Thyroid gland (tissue), 4 donors: ENCODE measurements at regions not wholly inside any gene's neighbourhood (a gene's known extent, or its start where the extent isn't known, plus 50 kb on each side); places are given as distances from the start of the nearest gene placed in this dataset.

Source experiments
- DNase-seq, 2 donors: peaks; one replicate each; pipeline ENCODE4 v3.0.0-alpha.2; 2019
- H3K27ac ChIP-seq, 3 donors: fragments of 200-600 bp; sonication (generic); 1 replicate in 2 of 3; 2 replicates in 1 of 3; pipeline ENCODE4 v1.5.1; 2016 to 2019; ENCODE audit warnings: mild to moderate bottlenecking in 1 of 3, moderate library complexity in 1 of 3
- H3K27me3 ChIP-seq: fragments of 200-600 bp; sonication (generic); one replicate; pipeline ENCODE4 v1.5.1; 2019
- H3K36me3 ChIP-seq, 2 donors: fragments of 200-600 bp; sonication (generic); one replicate each; pipeline ENCODE4 v1.5.1; 2016 to 2019
- H3K4me1 ChIP-seq, 2 donors: fragments of 200-600 bp; sonication (generic); one replicate each; pipeline ENCODE4 v1.5.1; 2017 to 2019
- H3K4me3 ChIP-seq, 3 donors: fragments of 200-600 bp; sonication (generic); replicated peaks in 1 of 3; 1 replicate in 2 of 3; 2 replicates in 1 of 3; pipeline ENCODE4 v1.5.1; 2016; ENCODE audit warnings: mild to moderate bottlenecking in 1 of 3
- H3K9me3 ChIP-seq: fragments of 200-600 bp; sonication (generic); one replicate; pipeline ENCODE4 v1.5.1; 2017
- CTCF ChIP-seq, 6 experiments: fragments of 200-600 bp in 3 of 6; fragments of 450-650 bp in 3 of 6; sonication (generic) in 3 of 6; IDR thresholded peaks; one replicate each; pipeline ENCODE4 v1.5.1; 2016 to 2019; ENCODE audit warnings: antibody characterized with exemption in 6 of 6, mild to moderate bottlenecking in 2 of 6, inconsistent platforms in 1 of 6, moderate library complexity in 1 of 6
- POLR2A ChIP-seq, 2 donors: fragments of 450-650 bp; IDR thresholded peaks; one replicate each; pipeline ENCODE4 v1.6.1; 2017; ENCODE audit warnings: antibody characterized with exemption in 2 of 2, mild to moderate bottlenecking in 2 of 2, moderate library complexity in 1 of 2
- WGBS, 2 donors: methylation state at CpG; one replicate each; pipeline ENCODE4 v1.1.5; 2017; 5-methylcytosine and 5-hydroxymethylcytosine counted together
- intact Hi-C: fragments of 100-400 bp; cut with DNase I; formaldehyde crosslinking; loops from one replicate; pipeline ENCODE4 v1.15.1; 2023

- Histone ChIP-seq H3K4me1 (peaks cover 8 to 18% of the 10 kb centered on the region in 2 donors), H3K27me3 (no peaks in the 10 kb centered on the region), H3K36me3 (no peaks in the 10 kb centered on the region), H3K27ac (no peak overlapping the region), H3K4me3 (no peak overlapping the region), H3K9me3 (no peaks in the 10 kb centered on the region)
- DNase-seq = no peak
- intact Hi-C loops = no loop called here
- WGBS, 2 donors = 91 to 93% methylated on average over 3 of the region's 3 CpGs
- TF ChIP-seq POLR2A (IDR thresholded peaks at IDR 0.05) (no peak), CTCF (IDR thresholded peaks at IDR 0.05) (no peak)
These were observed 114.7 kb upstream of the EDNRA start for GRCh38 chr4:147366164-147366563.

- Histone ChIP-seq H3K27me3 (no peaks in the 10 kb centered on the region), H3K4me3 (no peak overlapping the region), H3K4me1 (peaks cover 5 to 13% of the 10 kb centered on the region in 2 donors), H3K9me3 (no peaks in the 10 kb centered on the region), H3K27ac (no peak overlapping the region), H3K36me3 (no peaks in the 10 kb centered on the region)
- no peak for DNase-seq
- TF ChIP-seq CTCF (IDR thresholded peaks at IDR 0.05) (no peak), POLR2A (IDR thresholded peaks at IDR 0.05) (no peak)
- intact Hi-C loops = no loop called here
These were observed 113.0 kb upstream of the EDNRA start for GRCh38 chr4:147367891-147368290.

GRCh38 chr4:147368948-147369347 lies 111.9 kb upstream of the EDNRA start:
- Histone ChIP-seq H3K9me3 (no peaks in the 10 kb centered on the region), H3K27ac (no peak overlapping the region), H3K36me3 (no peaks in the 10 kb centered on the region), H3K4me1 (peaks cover 5 to 6% of the 10 kb centered on the region in 2 donors), H3K4me3 (no peak overlapping the region), H3K27me3 (no peaks in the 10 kb centered on the region)
- intact Hi-C loops = no loop called here
- TF ChIP-seq POLR2A (IDR thresholded peaks at IDR 0.05) (no peak), CTCF (IDR thresholded peaks at IDR 0.05) (no peak)
- no peak for DNase-seq

DNA sequence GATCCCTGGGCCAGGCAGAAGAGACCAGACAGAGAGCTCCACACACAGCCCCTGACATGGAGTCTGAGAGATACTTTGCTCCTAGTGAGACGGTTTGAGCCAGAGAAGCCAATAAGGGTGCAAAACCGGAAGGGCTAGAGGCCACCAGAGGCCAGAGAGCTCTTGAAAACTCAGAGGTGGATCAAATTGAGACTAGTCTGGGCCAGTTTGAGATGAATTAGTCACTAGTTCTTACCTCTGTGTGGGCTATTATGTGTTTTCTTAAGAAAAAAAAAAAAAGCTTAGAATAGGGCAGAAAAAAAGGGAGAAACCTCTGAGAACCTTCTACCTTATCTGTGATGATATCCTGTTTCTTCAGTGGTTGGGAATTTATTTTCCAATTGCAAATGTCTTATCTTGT lies 110.4 kb upstream of the EDNRA start:
- Histone ChIP-seq H3K4me1 (peaks cover 5 to 6% of the 10 kb centered on the region in 2 donors), H3K4me3 (no peak overlapping the region), H3K27ac (peak overlapping the region in 2 of 3 donors; percentile 39 to 43), H3K36me3 (no peaks in the 10 kb centered on the region), H3K27me3 (no peaks in the 10 kb centered on the region), H3K9me3 (no peaks in the 10 kb centered on the region)
- no peak for TF ChIP-seq POLR2A (IDR thresholded peaks at IDR 0.05)
- TF ChIP-seq CTCF (IDR thresholded peaks at IDR 0.05) = no peak
- WGBS, 2 donors = 19 to 42% methylated on average over 2 of the region's 2 CpGs
- peak; percentile 63 to 66 for DNase-seq
- intact Hi-C loops = no loop called here

GRCh38 chr4:147370881-147371280 lies 110.0 kb upstream of the EDNRA start:
- H3K36me3 ChIP-seq = no peaks in the 10 kb centered on the region
- H3K27ac ChIP-seq = peak overlapping the region in 2 of 3 donors; percentile 39 to 43
- no peak for TF ChIP-seq POLR2A (IDR thresholded peaks at IDR 0.05)
- no peak for TF ChIP-seq CTCF (IDR thresholded peaks at IDR 0.05)
- H3K4me1 ChIP-seq = peaks cover 5 to 6% of the 10 kb centered on the region in 2 donors
- intact Hi-C loops = no loop called here
- DNase-seq = no peak
- H3K9me3 ChIP-seq = no peaks in the 10 kb centered on the region
- no peaks in the 10 kb centered on the region for H3K27me3 ChIP-seq
- H3K4me3 ChIP-seq = no peak overlapping the region
- 67 to 71% methylated on average over 2 of the region's 2 CpGs for WGBS, 2 donors
